RKO (cell line): ENCODE measurements at regions not wholly inside any gene's neighbourhood (a gene's known extent, or its start where the extent isn't known, plus 50 kb on each side); places are given as distances from the start of the nearest gene placed in this dataset.
"Not testable (repeated sequence)": the region's sequence is repeated elsewhere in the genome, so short reads cannot be mapped to it uniquely, and the experiment has no call there.

ENCODE experiments used
- DNase-seq: peaks from one replicate; pipeline ENCODE4 v3.0.0-alpha.2; 2016; ENCODE audit warnings: low spot score

GRCh38 chr4:4666693-4667621, 125.1 kb upstream of the STX18 start:
- DNase-seq: no peak

- no peak for DNase-seq
Measured at GRCh38 chr4:4666187-4666586, 124.3 kb upstream of the STX18 start.

- no peak for DNase-seq
Measured at GRCh38 chr4:4664234-4664633, 122.4 kb upstream of the STX18 start.

- no peak for DNase-seq
Measured at GRCh38 chr4:4663028-4663427, 121.2 kb upstream of the STX18 start.

- no peak for DNase-seq
Measured at GRCh38 chr4:4662230-4662629, 120.4 kb upstream of the STX18 start.

GRCh38 chr4:4659871-4660651, 118.2 kb upstream of the STX18 start:
- DNase-seq: peak; percentile 93

GRCh38 chr4:4658052-4658451, 116.2 kb upstream of the STX18 start:
- DNase-seq: no peak

GRCh38 chr4:4656977-4657376, 115.1 kb upstream of the STX18 start:
- no peak for DNase-seq

GRCh38 chr4:4655901-4656300, 114.1 kb upstream of the STX18 start:
- no peak for DNase-seq

GRCh38 chr4:4655011-4655410, 113.2 kb upstream of the STX18 start:
- no peak for DNase-seq

GRCh38 chr4:4651811-4652755, 110.2 kb upstream of the STX18 start:
- DNase-seq: no peak

- DNase-seq: peak; percentile 5
Measured at GRCh38 chr4:4647041-4647440, 105.2 kb upstream of the STX18 start.

GRCh38 chr4:4645743-4646142, 103.9 kb upstream of the STX18 start:
- no peak for DNase-seq

- DNase-seq: not testable (repeated sequence)
Measured at GRCh38 chr4:4644277-4644676, 102.4 kb upstream of the STX18 start.

- not testable (repeated sequence) for DNase-seq
Measured at GRCh38 chr4:4643743-4644142, 101.9 kb upstream of the STX18 start.

GRCh38 chr4:4643306-4643705, 101.5 kb upstream of the STX18 start:
- no peak for DNase-seq

GRCh38 chr4:4642496-4643000, 100.7 kb upstream of the STX18 start:
- DNase-seq: no peak

- DNase-seq: no peak
Measured at GRCh38 chr4:4641661-4642495, 100.0 kb upstream of the STX18 start.

GRCh38 chr4:4641254-4641653, 99.4 kb upstream of the STX18 start:
- DNase-seq: no peak

- no peak for DNase-seq
Measured at GRCh38 chr4:4640692-4641091, 98.8 kb upstream of the STX18 start.

- DNase-seq: no peak
Measured at GRCh38 chr4:4639370-4639769, 97.5 kb upstream of the STX18 start.
